B cell (primary cell): ENCODE measurements at regions not wholly inside any gene's neighbourhood (a gene's known extent, or its start where the extent isn't known, plus 50 kb on each side); places are given as distances from the start of the nearest gene placed in this dataset.

ENCODE experiments used
- CTCF ChIP-seq: fragments of 200-600 bp; IDR thresholded peaks from one replicate; pipeline ENCODE4 v1.8.0; 2022; ENCODE audit warnings: antibody characterized with exemption, mild to moderate bottlenecking
- EZH2 ChIP-seq: IDR thresholded peaks from 2 replicates; pipeline ENCODE4 v1.6.1; 2012; ENCODE audit warnings: borderline replicate concordance, low read depth, mild to moderate bottlenecking, moderate library complexity, low read length; ENCODE audit not compliant: insufficient read depth, poor library complexity, severe bottlenecking

DNA sequence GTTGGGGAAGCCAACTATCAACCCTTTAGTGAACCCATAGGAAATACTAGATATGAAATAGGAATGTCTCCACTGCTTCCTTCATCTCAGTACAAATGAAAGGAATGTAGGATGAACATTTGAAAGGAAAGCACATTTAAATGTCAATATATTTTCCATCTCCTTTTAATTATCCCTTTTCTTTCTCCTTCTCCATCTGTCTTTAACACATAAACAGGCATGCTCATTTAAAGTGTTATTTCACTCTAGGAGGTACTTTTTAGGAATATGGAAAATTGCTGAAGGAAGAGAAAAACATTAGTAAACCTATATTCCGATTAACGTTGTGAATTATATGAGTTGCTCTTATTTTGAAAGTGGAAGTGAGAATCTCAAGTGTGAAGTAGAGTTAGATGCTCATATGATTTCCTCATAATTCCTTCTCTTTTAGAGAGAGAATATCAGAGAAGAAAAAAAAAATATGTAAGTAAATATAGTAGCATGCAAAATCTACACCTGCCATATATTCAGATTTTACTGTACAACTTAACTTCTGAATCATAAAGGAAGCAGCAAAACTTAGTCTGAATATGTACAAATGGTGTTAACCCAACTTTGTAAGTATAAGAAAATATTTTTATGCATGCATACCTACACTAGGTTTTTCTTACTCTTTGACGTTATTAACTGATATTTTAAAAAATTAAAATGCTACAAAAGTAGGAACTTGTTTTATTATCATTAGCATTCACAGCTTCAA lies 406.9 kb upstream of the B3GALT2 start:
- TF ChIP-seq CTCF (no peak), EZH2 (no peak)
